Upper lobe of left lung (tissue), 4 donors: ENCODE measurements at regions not wholly inside any gene's neighbourhood (a gene's known extent, or its start where the extent isn't known, plus 50 kb on each side); places are given as distances from the start of the nearest gene placed in this dataset.

ENCODE experiments used
- EP300 ChIP-seq, 4 donors: sonication (generic); formaldehyde crosslinking; IDR thresholded peaks; one replicate each; pipeline ENCODE4 v1.5.1; 2017; ENCODE audit warnings: antibody characterized with exemption in 4 of 4, control low read depth in 2 of 4
- POLR2A ChIP-seq, 4 donors: fragments of 450-650 bp; IDR thresholded peaks; one replicate each; pipeline ENCODE4 v1.5.1; 2016 to 2017; ENCODE audit warnings: antibody characterized with exemption in 4 of 4, mild to moderate bottlenecking in 2 of 4
- POLR2AphosphoS5 ChIP-seq, 2 donors: sonication (generic); formaldehyde crosslinking; IDR thresholded peaks; one replicate each; pipeline ENCODE4 v1.5.1; 2017; ENCODE audit warnings: antibody characterized with exemption in 2 of 2
- TF ChIP-seq, protein P1 (sequence below), 6 experiments: fragments of 450-650 bp in 4 of 6; fragments of 200-600 bp in 2 of 6; sonication (generic) in 2 of 6; IDR thresholded peaks; one replicate each; pipeline ENCODE4 v1.5.1; 2016 to 2019; ENCODE audit warnings: antibody characterized with exemption in 6 of 6

DNA sequence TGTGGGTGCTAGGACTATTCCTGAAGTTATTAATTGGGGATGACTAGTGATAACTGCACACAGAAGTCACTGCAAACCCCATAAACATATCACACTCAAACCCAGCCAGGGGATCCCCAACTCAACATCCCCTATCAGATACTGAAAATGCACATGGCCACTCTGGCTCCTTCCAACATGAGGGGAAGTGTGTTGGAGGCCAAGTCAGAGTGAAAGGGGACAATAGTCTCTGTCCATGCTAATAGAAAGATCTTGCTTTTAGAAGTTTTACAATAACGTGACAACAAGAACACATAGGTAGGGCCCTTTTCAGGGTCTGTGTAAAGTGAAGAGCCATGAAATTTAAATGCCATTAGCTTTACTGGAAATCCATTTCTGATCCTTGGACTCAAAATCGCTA, 98.8 kb upstream of the SEMA6A start:
- TF ChIP-seq POLR2AphosphoS5 (IDR thresholded peaks at IDR 0.05): no peak
- TF ChIP-seq, protein P1, sequence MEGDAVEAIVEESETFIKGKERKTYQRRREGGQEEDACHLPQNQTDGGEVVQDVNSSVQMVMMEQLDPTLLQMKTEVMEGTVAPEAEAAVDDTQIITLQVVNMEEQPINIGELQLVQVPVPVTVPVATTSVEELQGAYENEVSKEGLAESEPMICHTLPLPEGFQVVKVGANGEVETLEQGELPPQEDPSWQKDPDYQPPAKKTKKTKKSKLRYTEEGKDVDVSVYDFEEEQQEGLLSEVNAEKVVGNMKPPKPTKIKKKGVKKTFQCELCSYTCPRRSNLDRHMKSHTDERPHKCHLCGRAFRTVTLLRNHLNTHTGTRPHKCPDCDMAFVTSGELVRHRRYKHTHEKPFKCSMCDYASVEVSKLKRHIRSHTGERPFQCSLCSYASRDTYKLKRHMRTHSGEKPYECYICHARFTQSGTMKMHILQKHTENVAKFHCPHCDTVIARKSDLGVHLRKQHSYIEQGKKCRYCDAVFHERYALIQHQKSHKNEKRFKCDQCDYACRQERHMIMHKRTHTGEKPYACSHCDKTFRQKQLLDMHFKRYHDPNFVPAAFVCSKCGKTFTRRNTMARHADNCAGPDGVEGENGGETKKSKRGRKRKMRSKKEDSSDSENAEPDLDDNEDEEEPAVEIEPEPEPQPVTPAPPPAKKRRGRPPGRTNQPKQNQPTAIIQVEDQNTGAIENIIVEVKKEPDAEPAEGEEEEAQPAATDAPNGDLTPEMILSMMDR (IDR thresholded peaks at IDR 0.05): no peak
- TF ChIP-seq POLR2A (IDR thresholded peaks at IDR 0.05): no peak
- no peak for TF ChIP-seq EP300 (IDR thresholded peaks at IDR 0.05)
